Activated CD4-positive, alpha-beta T cell treated with anti-CD3 and anti-CD28 coated beads, Interleukin-10, Interleukin-2, amounts not matched to agents 100 ng/mL and 50 ng/mL, durations not matched to agents 16 hours and 8 hours (primary cell): ENCODE measurements at regions not wholly inside any gene's neighbourhood (a gene's known extent, or its start where the extent isn't known, plus 50 kb on each side); places are given as distances from the start of the nearest gene placed in this dataset.
"Not testable (repeated sequence)": the region's sequence is repeated elsewhere in the genome, so short reads cannot be mapped to it uniquely, and the experiment has no call there.

Source experiments
- DNase-seq: peaks from one replicate; pipeline ENCODE4 v3.0.0-alpha.2; 2020

GRCh38 chr7:25672496-25672895, 444.2 kb upstream of the NPVF start:
- DNase-seq, result no peak

- DNase-seq, result no peak
These were observed 447.6 kb upstream of the NPVF start for GRCh38 chr7:25675789-25676474.

GRCh38 chr7:25677595-25677994, 449.3 kb upstream of the NPVF start:
- no peak for DNase-seq

- DNase-seq, result no peak
These were observed 449.9 kb upstream of the NPVF start for GRCh38 chr7:25678215-25678614.

GRCh38 chr7:25680636-25681035, 452.4 kb upstream of the NPVF start:
- no peak for DNase-seq

- DNase-seq, result no peak
These were observed 456.1 kb upstream of the NPVF start for GRCh38 chr7:25684360-25684759.

- no peak for DNase-seq
These were observed 458.2 kb upstream of the NPVF start for GRCh38 chr7:25686493-25686892.

GRCh38 chr7:25694211-25694610, 457.8 kb upstream of the NFE2L3 start:
- DNase-seq, result no peak

GRCh38 chr7:25694699-25695098, 457.3 kb upstream of the NFE2L3 start:
- DNase-seq, result no peak

- no peak for DNase-seq
These were observed 455.4 kb upstream of the NFE2L3 start for GRCh38 chr7:25696571-25696970.

- DNase-seq, result no peak
These were observed 453.4 kb upstream of the NFE2L3 start for GRCh38 chr7:25698451-25699113.

GRCh38 chr7:25700141-25700540, 451.9 kb upstream of the NFE2L3 start:
- DNase-seq, result not testable (repeated sequence)

GRCh38 chr7:25704413-25704812, 447.6 kb upstream of the NFE2L3 start:
- no peak for DNase-seq

- no peak for DNase-seq
These were observed 445.2 kb upstream of the NFE2L3 start for GRCh38 chr7:25706764-25707163.

GRCh38 chr7:25707768-25708620, 444.0 kb upstream of the NFE2L3 start:
- no peak for DNase-seq

GRCh38 chr7:25710959-25711358, 441.0 kb upstream of the NFE2L3 start:
- DNase-seq, result no peak

- DNase-seq, result no peak
These were observed 440.1 kb upstream of the NFE2L3 start for GRCh38 chr7:25711940-25712339.

GRCh38 chr7:25712500-25712899, 439.5 kb upstream of the NFE2L3 start:
- no peak for DNase-seq

- DNase-seq, result peak; percentile 19
These were observed 438.0 kb upstream of the NFE2L3 start for GRCh38 chr7:25714013-25714412.

- no peak for DNase-seq
These were observed 435.6 kb upstream of the NFE2L3 start for GRCh38 chr7:25716421-25716820.

GRCh38 chr7:25718596-25718995, 433.4 kb upstream of the NFE2L3 start:
- DNase-seq, result no peak

GRCh38 chr7:25719190-25719896, 432.7 kb upstream of the NFE2L3 start:
- DNase-seq, result no peak

- no peak for DNase-seq
These were observed 431.6 kb upstream of the NFE2L3 start for GRCh38 chr7:25720427-25720826.
